Tibial artery (tissue), 4 donors: ENCODE measurements at regions not wholly inside any gene's neighbourhood (a gene's known extent, or its start where the extent isn't known, plus 50 kb on each side); places are given as distances from the start of the nearest gene placed in this dataset.
"Not testable (repeated sequence)": the region's sequence is repeated elsewhere in the genome, so short reads cannot be mapped to it uniquely, and the experiment has no call there.

Experiments
- DNase-seq, 2 donors: peaks; one replicate each; pipeline ENCODE4 v3.0.0-alpha.2; 2019
- H3K27ac ChIP-seq, 2 donors: fragments of 200-600 bp; sonication (generic) in 1 of 2; 1 replicate in 1 of 2; 2 replicates in 1 of 2; pipeline ENCODE4 v1.5.1; 2018 to 2019; ENCODE audit warnings: mild to moderate bottlenecking in 1 of 2
- H3K27me3 ChIP-seq, 2 donors: fragments of 200-600 bp; sonication (generic) in 1 of 2; one replicate each; pipeline versions ENCODE4 v1.5.1 to v1.6.0; 2016 to 2019
- H3K36me3 ChIP-seq, 3 donors: fragments of 200-600 bp; sonication (generic) in 2 of 3; one replicate each; pipeline ENCODE4 v1.5.1; 2016 to 2019; ENCODE audit warnings: mild to moderate bottlenecking in 2 of 3
- H3K4me1 ChIP-seq, 4 donors: fragments of 200-600 bp; sonication (generic) in 2 of 4; 1 replicate in 3 of 4; 2 replicates in 1 of 4; pipeline ENCODE4 v1.5.1; 2016 to 2019
- H3K4me3 ChIP-seq, 2 donors: fragments of 200-600 bp; sonication (generic) in 1 of 2; 1 replicate in 1 of 2; 2 replicates in 1 of 2; pipeline ENCODE4 v1.5.1; 2018 to 2019; ENCODE audit warnings: mild to moderate bottlenecking in 2 of 2
- H3K9me3 ChIP-seq, 3 donors: fragments of 200-600 bp; sonication (generic) in 1 of 3; one replicate each; pipeline ENCODE4 v1.5.1; 2016 to 2019
- intact Hi-C: fragments of 100-400 bp; cut with DNase I; formaldehyde crosslinking; loops from one replicate; pipeline ENCODE4 v1.15.0; 2023; ENCODE audit warnings: low total_unique reads
- TF ChIP-seq, protein P1 (sequence below), 2 experiments: fragments of 200-600 bp in 1 of 2; fragments of 450-650 bp in 1 of 2; IDR thresholded peaks; one replicate each; pipeline ENCODE4 v1.5.1; 2017 to 2019; ENCODE audit warnings: antibody characterized with exemption in 2 of 2, mild to moderate bottlenecking in 1 of 2, moderate library complexity in 1 of 2

- Histone ChIP-seq H3K27ac (no peak overlapping the region), H3K36me3 (no peaks in the 10 kb centered on the region), H3K4me1 (peaks cover 0 to 8% (median 0%) of the 10 kb centered on the region in 4 donors), H3K9me3 (no peaks in the 10 kb centered on the region), H3K4me3 (no peak overlapping the region), H3K27me3 (no peaks in the 10 kb centered on the region)
- intact Hi-C loops = no loop called here
- DNase-seq = peak in 1 of 2 donors; percentile 27
- TF ChIP-seq, protein P1, sequence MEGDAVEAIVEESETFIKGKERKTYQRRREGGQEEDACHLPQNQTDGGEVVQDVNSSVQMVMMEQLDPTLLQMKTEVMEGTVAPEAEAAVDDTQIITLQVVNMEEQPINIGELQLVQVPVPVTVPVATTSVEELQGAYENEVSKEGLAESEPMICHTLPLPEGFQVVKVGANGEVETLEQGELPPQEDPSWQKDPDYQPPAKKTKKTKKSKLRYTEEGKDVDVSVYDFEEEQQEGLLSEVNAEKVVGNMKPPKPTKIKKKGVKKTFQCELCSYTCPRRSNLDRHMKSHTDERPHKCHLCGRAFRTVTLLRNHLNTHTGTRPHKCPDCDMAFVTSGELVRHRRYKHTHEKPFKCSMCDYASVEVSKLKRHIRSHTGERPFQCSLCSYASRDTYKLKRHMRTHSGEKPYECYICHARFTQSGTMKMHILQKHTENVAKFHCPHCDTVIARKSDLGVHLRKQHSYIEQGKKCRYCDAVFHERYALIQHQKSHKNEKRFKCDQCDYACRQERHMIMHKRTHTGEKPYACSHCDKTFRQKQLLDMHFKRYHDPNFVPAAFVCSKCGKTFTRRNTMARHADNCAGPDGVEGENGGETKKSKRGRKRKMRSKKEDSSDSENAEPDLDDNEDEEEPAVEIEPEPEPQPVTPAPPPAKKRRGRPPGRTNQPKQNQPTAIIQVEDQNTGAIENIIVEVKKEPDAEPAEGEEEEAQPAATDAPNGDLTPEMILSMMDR (IDR thresholded peaks at IDR 0.05) = no peak
Measured at GRCh38 chr4:106565727-106566126, 197.1 kb upstream of the GIMD1 start.

DNA sequence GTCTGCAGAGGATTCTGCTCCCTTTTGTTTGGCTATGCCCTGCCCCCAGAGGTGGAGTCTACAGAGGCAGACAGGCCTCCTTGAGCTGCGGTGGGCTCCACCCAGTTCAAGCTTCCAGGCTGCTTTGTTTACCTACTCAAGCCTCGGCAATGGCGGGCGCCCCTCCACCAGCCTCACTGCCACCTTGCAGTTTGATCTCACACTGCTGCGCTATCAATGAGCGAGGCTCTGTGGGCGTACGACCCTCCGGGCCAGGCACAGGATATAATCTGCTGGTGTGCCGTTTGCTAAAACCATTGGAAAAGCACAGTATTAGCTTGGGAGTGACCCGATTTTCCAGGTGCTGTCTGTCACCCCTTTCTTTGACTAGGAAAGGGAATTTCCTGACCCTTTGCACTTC lies 195.1 kb upstream of the GIMD1 start:
- H3K9me3 ChIP-seq, H3K4me1 ChIP-seq, H3K36me3 ChIP-seq, DNase-seq, intact Hi-C loops, H3K4me3 ChIP-seq, H3K27me3 ChIP-seq, H3K27ac ChIP-seq: not testable (repeated sequence)

DNA sequence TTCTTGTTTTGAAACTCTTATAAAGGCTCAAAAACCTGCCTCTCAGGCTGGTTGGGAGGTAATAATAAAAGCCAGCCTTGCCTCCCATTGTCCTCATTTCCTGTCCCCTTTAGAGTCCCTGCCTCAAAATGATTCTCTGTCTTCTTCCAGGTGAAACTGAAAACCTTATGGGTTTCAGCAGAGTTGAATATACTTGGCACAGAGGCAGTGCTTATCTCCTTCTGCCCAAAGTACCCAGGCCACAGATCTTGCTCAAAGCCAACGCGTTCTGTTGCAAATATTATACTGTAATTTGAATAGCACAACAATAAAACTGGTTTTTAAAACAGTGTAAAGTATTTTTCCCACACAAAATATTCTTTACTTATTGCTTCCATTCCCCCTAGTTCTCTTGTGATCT lies 183.1 kb upstream of the GIMD1 start:
- Histone ChIP-seq H3K9me3 (no peaks in the 10 kb centered on the region), H3K36me3 (no peaks in the 10 kb centered on the region), H3K27ac (no peak overlapping the region), H3K4me1 (no peaks in the 10 kb centered on the region), H3K27me3 (no peaks in the 10 kb centered on the region), H3K4me3 (no peak overlapping the region)
- TF ChIP-seq, protein P1 (IDR thresholded peaks at IDR 0.05) = no peak
- intact Hi-C loops = no loop called here
- DNase-seq = no peak

DNA sequence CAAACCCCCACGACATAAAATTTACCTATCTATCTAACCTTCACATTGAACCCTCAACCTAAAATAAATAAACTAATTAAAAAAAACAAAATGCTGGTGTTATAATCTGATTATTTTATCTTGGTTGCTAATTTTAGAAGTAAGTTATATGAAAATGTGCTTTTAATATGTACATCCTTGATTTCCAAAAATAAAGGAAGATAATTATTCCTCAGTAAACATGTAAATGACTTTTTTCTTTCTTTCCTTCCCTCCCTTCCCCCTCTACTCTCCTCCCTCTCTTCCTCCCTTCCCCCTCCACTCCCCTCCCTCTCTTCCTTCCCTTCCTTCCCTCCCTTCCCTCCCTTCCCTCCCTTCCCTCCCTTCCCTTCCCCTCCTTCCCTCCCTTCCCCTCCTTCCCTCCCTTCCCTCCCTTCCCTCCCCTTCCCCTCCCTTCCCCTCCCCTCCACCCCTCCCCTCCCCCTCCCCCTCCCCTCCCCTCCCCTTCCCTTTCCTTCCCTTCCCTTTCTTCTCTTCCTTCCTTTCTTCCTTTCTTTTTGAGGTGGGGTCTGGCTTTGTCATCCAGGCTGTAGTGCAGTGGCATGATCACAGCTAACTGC lies 180.0 kb upstream of the GIMD1 start:
- TF ChIP-seq, protein P1 (IDR thresholded peaks at IDR 0.05) = no peak
- Histone ChIP-seq H3K36me3 (no peaks in the 10 kb centered on the region), H3K27me3 (no peaks in the 10 kb centered on the region), H3K9me3 (no peaks in the 10 kb centered on the region), H3K27ac (no peak overlapping the region), H3K4me3 (no peak overlapping the region), H3K4me1 (no peaks in the 10 kb centered on the region)
- DNase-seq = no peak
- intact Hi-C loops = no loop called here

GRCh38 chr4:106546370-106546769 lies 177.8 kb upstream of the GIMD1 start:
- H3K4me3 ChIP-seq = no peak overlapping the region
- no peaks in the 10 kb centered on the region for H3K36me3 ChIP-seq
- no peaks in the 10 kb centered on the region for H3K27me3 ChIP-seq
- no peak for DNase-seq
- intact Hi-C loops = no loop called here
- H3K9me3 ChIP-seq = no peaks in the 10 kb centered on the region
- TF ChIP-seq, protein P1 (IDR thresholded peaks at IDR 0.05) = no peak
- H3K27ac ChIP-seq = no peak overlapping the region
- no peaks in the 10 kb centered on the region for H3K4me1 ChIP-seq

- intact Hi-C loops, DNase-seq, H3K27me3 ChIP-seq, H3K36me3 ChIP-seq, H3K27ac ChIP-seq, H3K9me3 ChIP-seq, H3K4me3 ChIP-seq, H3K4me1 ChIP-seq: not testable (repeated sequence)
Measured at GRCh38 chr4:106542609-106543008, 174.0 kb upstream of the GIMD1 start.

GRCh38 chr4:106541253-106541652 lies 172.7 kb upstream of the GIMD1 start:
- Histone ChIP-seq H3K27ac (no peak overlapping the region), H3K27me3 (no peaks in the 10 kb centered on the region), H3K4me1 (no peaks in the 10 kb centered on the region), H3K36me3 (no peaks in the 10 kb centered on the region), H3K4me3 (no peak overlapping the region), H3K9me3 (peaks cover 0 to 4% (median 0%) of the 10 kb centered on the region in 3 donors)
- no peak for DNase-seq
- intact Hi-C loops = no loop called here
- TF ChIP-seq, protein P1 (IDR thresholded peaks at IDR 0.05) = no peak
